ENCODE measurements at regions not wholly inside any gene's neighbourhood (a gene's known extent, or its start where the extent isn't known, plus 50 kb on each side); places are given as distances from the start of the nearest gene placed in this dataset.

- TF ChIP-seq, protein P1, sequence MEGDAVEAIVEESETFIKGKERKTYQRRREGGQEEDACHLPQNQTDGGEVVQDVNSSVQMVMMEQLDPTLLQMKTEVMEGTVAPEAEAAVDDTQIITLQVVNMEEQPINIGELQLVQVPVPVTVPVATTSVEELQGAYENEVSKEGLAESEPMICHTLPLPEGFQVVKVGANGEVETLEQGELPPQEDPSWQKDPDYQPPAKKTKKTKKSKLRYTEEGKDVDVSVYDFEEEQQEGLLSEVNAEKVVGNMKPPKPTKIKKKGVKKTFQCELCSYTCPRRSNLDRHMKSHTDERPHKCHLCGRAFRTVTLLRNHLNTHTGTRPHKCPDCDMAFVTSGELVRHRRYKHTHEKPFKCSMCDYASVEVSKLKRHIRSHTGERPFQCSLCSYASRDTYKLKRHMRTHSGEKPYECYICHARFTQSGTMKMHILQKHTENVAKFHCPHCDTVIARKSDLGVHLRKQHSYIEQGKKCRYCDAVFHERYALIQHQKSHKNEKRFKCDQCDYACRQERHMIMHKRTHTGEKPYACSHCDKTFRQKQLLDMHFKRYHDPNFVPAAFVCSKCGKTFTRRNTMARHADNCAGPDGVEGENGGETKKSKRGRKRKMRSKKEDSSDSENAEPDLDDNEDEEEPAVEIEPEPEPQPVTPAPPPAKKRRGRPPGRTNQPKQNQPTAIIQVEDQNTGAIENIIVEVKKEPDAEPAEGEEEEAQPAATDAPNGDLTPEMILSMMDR (IDR thresholded peaks at IDR 0.05; ENCODE audit: extremely low read depth, insufficient read depth, missing control alignments) = no peak
- in situ Hi-C loops (cut with MboI; ENCODE audit: low pct_unique_long_range_greater_than_20kb, low sequenced_read_pairs, unreplicated experiment) = no loop called here
- no peak for DNase-seq (ENCODE audit: low spot score)
Observed at GRCh38 chr3:44019736-44020135, 221.9 kb upstream of the TOPAZ1 start.

DNA sequence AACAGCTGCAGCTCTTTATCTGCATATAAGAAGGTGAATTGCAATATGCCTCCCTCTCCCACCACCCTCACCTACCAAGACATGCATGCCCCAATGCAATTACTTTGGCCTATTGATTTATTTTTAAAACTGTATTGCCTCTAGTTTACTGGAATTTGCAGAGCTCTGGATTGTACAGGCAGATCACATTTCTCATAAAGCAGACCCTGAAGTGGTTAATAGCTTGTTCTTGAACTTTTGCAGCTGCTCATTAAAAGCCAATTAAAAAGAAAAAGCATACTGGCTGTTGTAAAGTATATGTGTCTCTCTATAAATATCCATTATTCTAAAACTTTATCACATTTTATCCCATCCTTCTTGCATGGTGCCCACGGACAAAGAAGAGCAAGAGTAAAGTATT, 221.5 kb upstream of the TOPAZ1 start:
- DNase-seq (ENCODE audit: low spot score) = no peak
- in situ Hi-C loops (cut with MboI; ENCODE audit: low pct_unique_long_range_greater_than_20kb, low sequenced_read_pairs, unreplicated experiment) = no loop called here
- TF ChIP-seq, protein P1 (IDR thresholded peaks at IDR 0.05; ENCODE audit: extremely low read depth, insufficient read depth, missing control alignments) = no peak

GRCh38 chr3:44021651-44022594, 219.8 kb upstream of the TOPAZ1 start:
- DNase-seq (ENCODE audit: low spot score) = no peak
- TF ChIP-seq, protein P1 (IDR thresholded peaks at IDR 0.05; ENCODE audit: extremely low read depth, insufficient read depth, missing control alignments) = no peak
- in situ Hi-C loops (cut with MboI; ENCODE audit: low pct_unique_long_range_greater_than_20kb, low sequenced_read_pairs, unreplicated experiment) = no loop called here

- DNase-seq (ENCODE audit: low spot score) = no peak
- TF ChIP-seq, protein P1 (IDR thresholded peaks at IDR 0.05; ENCODE audit: extremely low read depth, insufficient read depth, missing control alignments) = no peak
- in situ Hi-C loops (cut with MboI; ENCODE audit: low pct_unique_long_range_greater_than_20kb, low sequenced_read_pairs, unreplicated experiment) = no loop called here
Observed at GRCh38 chr3:44023961-44024593, 217.6 kb upstream of the TOPAZ1 start.

- TF ChIP-seq, protein P1 (IDR thresholded peaks at IDR 0.05; ENCODE audit: extremely low read depth, insufficient read depth, missing control alignments) = no peak
- in situ Hi-C loops (cut with MboI; ENCODE audit: low pct_unique_long_range_greater_than_20kb, low sequenced_read_pairs, unreplicated experiment) = no loop called here
- DNase-seq (ENCODE audit: low spot score) = no peak
Observed at GRCh38 chr3:44026220-44026865, 215.3 kb upstream of the TOPAZ1 start.

DNA sequence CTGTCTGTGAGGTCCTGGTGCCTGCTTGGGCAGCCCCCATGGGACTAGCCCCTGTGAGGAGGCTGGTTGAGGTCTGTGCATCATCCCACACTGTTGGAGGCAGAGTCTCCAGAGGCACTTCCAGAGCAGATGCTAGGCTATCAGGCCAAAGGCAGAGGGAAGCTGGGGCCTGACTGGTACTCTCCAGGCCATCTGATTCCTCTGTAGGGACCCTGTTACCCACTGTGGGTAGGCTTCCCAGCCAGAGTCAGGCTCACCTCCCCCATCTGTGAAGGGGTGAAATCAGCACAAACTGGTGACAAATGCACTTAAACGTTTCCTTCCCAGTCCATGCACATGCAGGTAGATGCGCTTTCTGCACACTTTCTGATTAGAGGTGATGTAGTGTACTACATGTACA, 212.6 kb upstream of the TOPAZ1 start:
- in situ Hi-C loops (cut with MboI; ENCODE audit: low pct_unique_long_range_greater_than_20kb, low sequenced_read_pairs, unreplicated experiment) = no loop called here
- DNase-seq (ENCODE audit: low spot score) = no peak
- TF ChIP-seq, protein P1 (IDR thresholded peaks at IDR 0.05; ENCODE audit: extremely low read depth, insufficient read depth, missing control alignments) = no peak
